ENCODE measurements at regions not wholly inside any gene's neighbourhood (a gene's known extent, or its start where the extent isn't known, plus 50 kb on each side); places are given as distances from the start of the nearest gene placed in this dataset.
A peak's percentile ranks its signal among the peaks of the same experiment; 100 is the strongest.

GRCh38 chr4:135192751-135193535 is 991.4 kb upstream of the PABPC4L start:
- Histone ChIP-seq H4K20me1 (ENCODE audit: insufficient read depth) (no peaks in the 10 kb centered on the region), H3K4me1 (ENCODE audit: control insufficient read depth in 1 of 2, insufficient read depth in 2 of 2, low read length in 2 of 2) (no peaks in the 10 kb centered on the region), H3K4me3 (replicated peaks in 1 of 2; ENCODE audit: low read depth in 1 of 2, low read length in 2 of 2) (no peak overlapping the region), H3K27ac (ENCODE audit: low read depth, low read length) (no peak overlapping the region), H3K36me3 (ENCODE audit: control insufficient read depth in 1 of 2, insufficient read depth in 2 of 2, low read length in 2 of 2) (no peaks in the 10 kb centered on the region), H3K4me2 (ENCODE audit: low read length) (no peak overlapping the region), H3K9me2 (ENCODE audit: insufficient read depth) (no peaks in the 10 kb centered on the region; the same call in 1 of the 2 replicates), H3K27me3 (ENCODE audit: insufficient read depth, low read length) (no peaks in the 10 kb centered on the region), H3K79me2 (ENCODE audit: insufficient read depth, low read length) (no peaks in the 10 kb centered on the region), H2AFZ (ENCODE audit: low read depth, low read length, poor library complexity, severe bottlenecking) (no peak overlapping the region), H3K9ac (ENCODE audit: low read length) (no peak overlapping the region), H3K9me3 (ENCODE audit: control insufficient read depth in 1 of 2, insufficient read depth in 1 of 2, low read depth in 1 of 2, low read length in 2 of 2) (no peaks in the 10 kb centered on the region)
- no peak for TF ChIP-seq SRF (IDR thresholded peaks at IDR 0.05; ENCODE audit: low read depth)
- TF ChIP-seq EZH2 (IDR thresholded peaks at IDR 0.05), result no peak
- no peak for TF ChIP-seq POLR2AphosphoS5 (IDR thresholded peaks at IDR 0.05; ENCODE audit: low read depth, low read length)
- TF ChIP-seq SIN3A (IDR thresholded peaks at IDR 0.05; ENCODE audit: low read depth), result no peak
- TF ChIP-seq EZH2phosphoT487 (IDR thresholded peaks at IDR 0.05; ENCODE audit: borderline replicate concordance), result no peak
- TF ChIP-seq JUND (IDR thresholded peaks at IDR 0.05), result no peak
- no peak for TF ChIP-seq ZNF274 (IDR thresholded peaks at IDR 0.05; ENCODE audit: low read depth, low read length)
- intact Hi-C loops (cut with micrococcal nuclease), result no loop called here
- CTCF ChIA-PET, result no interaction called here
- DNase-seq (ENCODE audit: low read depth, low spot score) (no peak), ATAC-seq (no peak)
- RAD21 ChIA-PET (ENCODE audit: low non-redundant PET in 1 of 2, low total read pairs in 2 of 2, uncharacterized antibody in 2 of 2, unreplicated experiment in 2 of 2), result no interaction called here
- POLR2A ChIA-PET, result no interaction called here
- no TSS peak for BruUV-seq (replicated peaks)

- Histone ChIP-seq H3K4me3 (replicated peaks in 1 of 2; ENCODE audit: low read depth in 1 of 2, low read length in 2 of 2) (no peak overlapping the region), H4K20me1 (ENCODE audit: insufficient read depth) (no peaks in the 10 kb centered on the region), H3K9me3 (ENCODE audit: control insufficient read depth in 1 of 2, insufficient read depth in 1 of 2, low read depth in 1 of 2, low read length in 2 of 2) (no peaks in the 10 kb centered on the region), H3K27me3 (ENCODE audit: insufficient read depth, low read length) (no peaks in the 10 kb centered on the region), H3K4me1 (ENCODE audit: control insufficient read depth in 1 of 2, insufficient read depth in 2 of 2, low read length in 2 of 2) (no peaks in the 10 kb centered on the region), H3K36me3 (ENCODE audit: control insufficient read depth in 1 of 2, insufficient read depth in 2 of 2, low read length in 2 of 2) (no peaks in the 10 kb centered on the region), H3K9me2 (ENCODE audit: insufficient read depth) (no peaks in the 10 kb centered on the region), H3K79me2 (ENCODE audit: insufficient read depth, low read length) (no peaks in the 10 kb centered on the region), H2AFZ (ENCODE audit: low read depth, low read length, poor library complexity, severe bottlenecking) (peak overlapping the region; percentile 21), H3K4me2 (ENCODE audit: low read length) (no peak overlapping the region), H3K27ac (ENCODE audit: low read depth, low read length) (no peak overlapping the region), H3K9ac (ENCODE audit: low read length) (no peak overlapping the region)
- intact Hi-C loops (cut with micrococcal nuclease), result no loop called here
- DNase-seq (ENCODE audit: low read depth, low spot score) (no peak), ATAC-seq (no peak)
- RAD21 ChIA-PET (ENCODE audit: low non-redundant PET in 1 of 2, low total read pairs in 2 of 2, uncharacterized antibody in 2 of 2, unreplicated experiment in 2 of 2), result no interaction called here
- no peak for TF ChIP-seq POLR2A (IDR thresholded peaks at IDR 0.05; ENCODE audit: borderline replicate concordance, extremely low read depth, insufficient read depth, insufficient read length)
- no peak for TF ChIP-seq FOSL1 (IDR thresholded peaks at IDR 0.05; ENCODE audit: low read depth)
- TF ChIP-seq SIN3A (IDR thresholded peaks at IDR 0.05; ENCODE audit: low read depth), result no peak
- no peak for TF ChIP-seq SP1 (IDR thresholded peaks at IDR 0.05; ENCODE audit: low read depth)
- TF ChIP-seq RAD21 (IDR thresholded peaks at IDR 0.05; ENCODE audit: low read depth), result no peak
- no peak for TF ChIP-seq EGR1 (IDR thresholded peaks at IDR 0.05; ENCODE audit: low read depth)
- no peak for TF ChIP-seq POLR2AphosphoS5 (IDR thresholded peaks at IDR 0.05; ENCODE audit: low read depth, low read length)
- no peak for TF ChIP-seq EZH2 (IDR thresholded peaks at IDR 0.05)
- no TSS peak for BruUV-seq (replicated peaks)
- CTCF ChIA-PET, result no interaction called here
- POLR2A ChIA-PET, result no interaction called here
Observed at GRCh38 chr4:135191596-135191995, 990.0 kb upstream of the PABPC4L start.

Measured in HCT116 (cell line).